ENCODE measurements at regions not wholly inside any gene's neighbourhood (a gene's known extent, or its start where the extent isn't known, plus 50 kb on each side); places are given as distances from the start of the nearest gene placed in this dataset.

DNA sequence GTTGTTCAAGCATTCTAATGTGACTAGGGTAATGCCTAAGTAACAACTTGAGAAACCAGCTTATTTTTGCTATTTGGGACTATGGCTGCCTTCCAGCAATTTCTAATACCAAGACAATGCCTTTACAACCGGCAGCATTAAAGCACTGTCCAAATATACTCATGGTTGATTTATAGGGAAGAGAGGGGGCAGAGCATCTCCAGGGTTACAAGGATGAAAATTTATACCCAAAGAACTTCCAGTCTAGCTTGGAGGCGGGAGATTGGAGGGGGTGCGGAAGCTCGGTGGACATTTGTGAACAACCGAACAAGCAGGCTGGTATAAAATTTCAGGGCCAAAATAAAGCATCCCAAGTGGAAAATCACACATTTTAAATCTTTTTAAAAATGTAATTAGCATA lies 79.4 kb upstream of the FOXN2 start:
- TF ChIP-seq EP300 (IDR thresholded peaks at IDR 0.05) (no peak), CTCF (IDR thresholded peaks at IDR 0.05) (no peak), POLR2A (IDR thresholded peaks at IDR 0.05) (no peak)

Data from ovary (tissue), 3 donors.